ENCODE measurements at regions not wholly inside any gene's neighbourhood (a gene's known extent, or its start where the extent isn't known, plus 50 kb on each side); places are given as distances from the start of the nearest gene placed in this dataset.

DNA sequence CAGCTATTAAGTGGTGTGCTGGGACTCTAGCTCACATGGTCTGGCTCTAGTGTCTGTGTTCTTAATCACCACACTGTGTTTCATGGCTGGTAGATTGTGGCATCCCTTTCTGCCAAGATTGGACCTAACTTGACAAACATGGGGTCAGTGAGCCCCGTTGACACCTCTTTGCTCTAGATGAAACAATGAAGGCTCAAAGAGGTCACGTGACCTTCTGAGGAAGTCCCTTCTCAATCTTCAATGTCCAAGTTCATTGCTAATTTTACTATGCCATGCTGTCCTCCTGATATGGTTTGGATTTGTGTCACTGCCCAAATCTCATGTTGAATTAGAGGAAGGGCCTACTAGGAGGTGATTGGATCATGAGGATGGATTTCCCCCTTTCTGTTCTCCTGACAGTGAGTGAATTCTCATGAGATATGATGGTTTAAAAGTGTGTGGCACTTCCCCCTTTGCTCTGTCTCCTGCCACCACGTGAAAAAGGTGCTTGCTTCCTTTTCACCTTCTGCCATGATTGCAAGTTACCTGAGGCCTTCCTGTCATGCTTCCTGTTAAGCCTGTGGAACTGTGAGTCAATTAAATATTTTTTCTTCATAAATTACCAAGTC is 177.8 kb upstream of the MYLIP start:
- no peak for TF ChIP-seq CTCF (IDR thresholded peaks at IDR 0.05; ENCODE audit: borderline replicate concordance)
- DNase-seq = no peak
- Histone ChIP-seq H3K27ac (replicated peaks) (no peak overlapping the region), H3K27me3 (ENCODE audit: low read depth) (no peaks in the 10 kb centered on the region), H3K4me1 (peaks cover 42% of the 10 kb centered on the region), H3K9me3 (replicated peaks) (no peaks in the 10 kb centered on the region), H3K4me3 (no peak overlapping the region), H3K36me3 (no peaks in the 10 kb centered on the region)
- intact Hi-C loops (cut with micrococcal nuclease) = no loop called here

DNA sequence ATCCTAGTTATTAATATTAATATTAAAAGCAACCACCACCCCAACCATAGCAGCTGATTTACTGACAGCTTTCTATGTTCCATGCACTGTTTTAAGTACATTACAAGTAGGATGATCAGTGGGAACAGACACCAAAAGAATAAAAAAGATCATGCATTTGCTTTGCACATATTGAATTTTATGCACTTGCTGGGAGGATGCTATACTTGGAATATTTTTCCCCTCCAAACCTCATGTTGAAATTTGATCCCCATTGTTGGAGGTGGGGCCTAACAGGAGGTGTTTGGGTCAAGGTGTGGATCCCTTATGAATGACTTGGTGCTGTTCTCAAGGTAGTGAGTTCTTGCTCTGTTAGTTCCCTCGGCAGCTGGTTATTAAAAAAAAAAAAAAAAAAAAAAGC is 178.9 kb upstream of the MYLIP start:
- H3K27ac ChIP-seq (replicated peaks) = no peak overlapping the region
- no peaks in the 10 kb centered on the region for H3K36me3 ChIP-seq
- H3K27me3 ChIP-seq (ENCODE audit: low read depth) = no peaks in the 10 kb centered on the region
- H3K9me3 ChIP-seq (replicated peaks) = no peaks in the 10 kb centered on the region
- intact Hi-C loops (cut with micrococcal nuclease) = no loop called here
- TF ChIP-seq CTCF (IDR thresholded peaks at IDR 0.05; ENCODE audit: borderline replicate concordance) = no peak
- H3K4me3 ChIP-seq = no peak overlapping the region
- peaks cover 37% of the 10 kb centered on the region for H3K4me1 ChIP-seq
- DNase-seq = no peak

GRCh38 chr6:15948930-15949900 is 179.7 kb upstream of the MYLIP start:
- DNase-seq = no peak

DNA sequence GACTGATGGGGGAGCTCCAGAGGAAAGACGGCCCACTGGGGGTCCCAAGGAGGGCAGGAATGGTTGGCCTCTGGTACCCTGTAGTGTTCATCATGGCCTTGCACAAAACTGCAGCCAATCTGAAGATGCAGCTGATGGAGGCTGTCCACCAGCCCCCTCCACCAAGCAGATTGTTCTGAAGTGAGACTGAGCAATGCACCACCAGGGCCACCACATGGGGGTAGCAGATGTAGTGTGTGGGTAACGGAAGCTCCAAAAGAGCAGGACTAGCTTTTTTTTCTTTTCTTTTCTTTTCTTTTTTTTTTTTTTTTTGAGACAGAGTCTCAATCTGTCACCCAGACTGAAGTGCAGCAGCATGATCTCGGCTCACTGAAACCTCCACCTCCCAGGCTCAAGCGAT is 181.0 kb upstream of the MYLIP start:
- TF ChIP-seq CTCF (IDR thresholded peaks at IDR 0.05; ENCODE audit: borderline replicate concordance) = no peak
- no peaks in the 10 kb centered on the region for H3K36me3 ChIP-seq
- intact Hi-C loops (cut with micrococcal nuclease) = no loop called here

More at GRCh38 chr6:15948930-15949900, 179.7 kb upstream of the MYLIP start:
- no peak overlapping the region for H3K4me3 ChIP-seq
- no peaks in the 10 kb centered on the region for H3K27me3 ChIP-seq (ENCODE audit: low read depth)
- no peak for TF ChIP-seq CTCF (IDR thresholded peaks at IDR 0.05; ENCODE audit: borderline replicate concordance)
- H3K36me3 ChIP-seq = no peaks in the 10 kb centered on the region
- H3K4me1 ChIP-seq = peaks cover 29% of the 10 kb centered on the region
- no peak overlapping the region for H3K27ac ChIP-seq (replicated peaks)
- intact Hi-C loops (cut with micrococcal nuclease) = no loop called here
- H3K9me3 ChIP-seq (replicated peaks) = no peaks in the 10 kb centered on the region

DNA sequence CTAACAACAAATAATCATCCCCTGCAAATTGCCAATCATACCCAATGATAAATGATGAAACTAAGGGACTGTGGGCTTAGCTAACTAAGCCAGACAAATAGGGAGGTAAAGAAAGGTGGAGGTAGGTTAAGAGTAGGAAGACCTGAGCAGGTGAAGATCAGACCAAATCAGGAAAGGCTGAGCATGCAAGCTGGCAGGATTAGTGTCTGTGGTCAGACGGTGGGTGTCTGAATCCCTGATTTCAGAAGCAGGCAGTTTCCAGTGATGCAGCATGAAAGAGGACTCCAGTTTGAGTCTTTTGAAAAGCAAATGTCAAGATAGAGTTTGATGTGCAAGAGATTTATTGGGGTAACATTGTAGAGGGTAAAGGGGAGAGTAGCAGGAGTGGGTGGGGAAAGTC is 181.4 kb upstream of the MYLIP start:
- no peaks in the 10 kb centered on the region for H3K9me3 ChIP-seq (replicated peaks)
- intact Hi-C loops (cut with micrococcal nuclease) = no loop called here
- no peak for DNase-seq
- H3K27ac ChIP-seq (replicated peaks) = no peak overlapping the region
- no peaks in the 10 kb centered on the region for H3K36me3 ChIP-seq
- no peak for TF ChIP-seq CTCF (IDR thresholded peaks at IDR 0.05; ENCODE audit: borderline replicate concordance)
- no peaks in the 10 kb centered on the region for H3K27me3 ChIP-seq (ENCODE audit: low read depth)
- H3K4me3 ChIP-seq = no peak overlapping the region
- H3K4me1 ChIP-seq = peaks cover 12% of the 10 kb centered on the region

More for the DNA sequence above, 181.0 kb upstream of the MYLIP start:
- Histone ChIP-seq H3K9me3 (replicated peaks) (no peaks in the 10 kb centered on the region), H3K4me1 (peaks cover 16% of the 10 kb centered on the region), H3K27me3 (ENCODE audit: low read depth) (no peaks in the 10 kb centered on the region), H3K4me3 (no peak overlapping the region), H3K27ac (replicated peaks) (no peak overlapping the region)
- no peak for DNase-seq
